OCI-LY7 (cell line): ENCODE measurements at regions not wholly inside any gene's neighbourhood (a gene's known extent, or its start where the extent isn't known, plus 50 kb on each side); places are given as distances from the start of the nearest gene placed in this dataset.

Experiments used
- BruUV-seq: library from RNA; stranded (reverse); fragments of 400-500 nt; replicated peaks from 2 replicates; lab custom pipeline; 2021; lab: Mats Ljungman, UMichigan
- CTCF ChIA-PET: fragments of 300-600 bp; sonication (Branson Sonifier 250); formaldehyde crosslinking; loops from one replicate; lab custom pipeline; 2022; ENCODE audit warnings: antibody characterized with exemption; ENCODE audit not compliant: unreplicated experiment; lab: Charles Lee
- POLR2A ChIA-PET: fragments of 300-600 bp; sonication (Branson Sonifier 250); formaldehyde crosslinking; loops from one replicate; lab custom pipeline; 2022; ENCODE audit warnings: antibody characterized with exemption; lab: Charles Lee
- DNase-seq: peaks from one replicate; pipeline ENCODE4 v3.0.0-alpha.2; 2015; ENCODE audit warnings: low spot score
- H2AFZ ChIP-seq: fragments of 200-600 bp; sonication (generic), shearing (Covaris generic); 2 replicates; pipeline ENCODE4 v1.6.1; 2014; ENCODE audit warnings: mild to moderate bottlenecking, antibody characterized with exemption, low read length, moderate library complexity
- H3K27ac ChIP-seq: fragments of 200-600 bp; sonication (generic); 2 replicates; pipeline ENCODE4 v1.5.1; 2014; ENCODE audit warnings: mixed run types, low read depth, mild to moderate bottlenecking, moderate library complexity, low read length, inconsistent platforms; ENCODE audit not compliant: poor library complexity, severe bottlenecking
- H3K36me3 ChIP-seq: fragments of 200-600 bp; sonication (generic); 2 replicates; pipeline ENCODE4 v1.6.1; 2014; ENCODE audit warnings: mild to moderate bottlenecking, antibody characterized with exemption, low read length, moderate library complexity, mixed read lengths; ENCODE audit not compliant: insufficient read depth
- H3K4me1 ChIP-seq: fragments of 200-600 bp; sonication (generic); 2 replicates; pipeline ENCODE4 v1.5.1; 2014; ENCODE audit warnings: mild to moderate bottlenecking, low read length; ENCODE audit not compliant: insufficient read depth, poor library complexity, severe bottlenecking
- H3K4me2 ChIP-seq: fragments of 200-600 bp; sonication (generic); 2 replicates; pipeline ENCODE4 v1.6.1; 2014; ENCODE audit warnings: mild to moderate bottlenecking, low read length
- H3K4me3 ChIP-seq: fragments of 200-600 bp; sonication (generic); 2 replicates; pipeline ENCODE4 v1.5.1; 2014; ENCODE audit warnings: mild to moderate bottlenecking, low read depth, low read length; ENCODE audit not compliant: poor library complexity, severe bottlenecking
- H3K79me2 ChIP-seq: fragments of 200-600 bp; sonication (generic); 2 replicates; pipeline ENCODE4 v1.6.1; 2016; ENCODE audit warnings: low read depth, mild to moderate bottlenecking, low read length, moderate library complexity, mixed read lengths; ENCODE audit not compliant: insufficient read depth
- H3K9me2 ChIP-seq: fragments of 200-600 bp; sonication (generic); 2 replicates; pipeline ENCODE4 v1.6.1; 2016; ENCODE audit warnings: mild to moderate bottlenecking, low read length, mixed read lengths; ENCODE audit not compliant: insufficient read depth
- H3K9me3 ChIP-seq: fragments of 200-600 bp; sonication (generic); 2 replicates; pipeline ENCODE4 v1.6.1; 2014; ENCODE audit warnings: mild to moderate bottlenecking, mixed run types, low read length, mixed read lengths
- H4K20me1 ChIP-seq: fragments of 200-600 bp; sonication (generic); 2 replicates; pipeline ENCODE4 v1.6.1; 2014; ENCODE audit warnings: mild to moderate bottlenecking, antibody characterized with exemption, low read length, moderate library complexity, mixed read lengths; ENCODE audit not compliant: insufficient read depth
- EZH2phosphoT487 ChIP-seq: fragments of 200-600 bp; sonication (generic); IDR thresholded peaks from 2 replicates; pipeline ENCODE4 v1.6.1; 2018; ENCODE audit warnings: low read depth, borderline replicate concordance, mild to moderate bottlenecking, mixed run types, antibody characterized with exemption, low read length, moderate library complexity, mixed read lengths
- intact Hi-C: fragments of 100-400 bp; cut with micrococcal nuclease; formaldehyde crosslinking; loops from one replicate; pipeline ENCODE4 v1.10.0; 2022; ENCODE audit not compliant: unreplicated experiment
- TF ChIP-seq, protein P1 (sequence below): fragments of 200-600 bp; sonication (generic); conservative IDR thresholded peaks from 2 replicates; pipeline ENCODE4 v1.5.1; 2014; ENCODE audit warnings: mild to moderate bottlenecking, antibody characterized with exemption, low read length, moderate library complexity, mixed read lengths

DNA sequence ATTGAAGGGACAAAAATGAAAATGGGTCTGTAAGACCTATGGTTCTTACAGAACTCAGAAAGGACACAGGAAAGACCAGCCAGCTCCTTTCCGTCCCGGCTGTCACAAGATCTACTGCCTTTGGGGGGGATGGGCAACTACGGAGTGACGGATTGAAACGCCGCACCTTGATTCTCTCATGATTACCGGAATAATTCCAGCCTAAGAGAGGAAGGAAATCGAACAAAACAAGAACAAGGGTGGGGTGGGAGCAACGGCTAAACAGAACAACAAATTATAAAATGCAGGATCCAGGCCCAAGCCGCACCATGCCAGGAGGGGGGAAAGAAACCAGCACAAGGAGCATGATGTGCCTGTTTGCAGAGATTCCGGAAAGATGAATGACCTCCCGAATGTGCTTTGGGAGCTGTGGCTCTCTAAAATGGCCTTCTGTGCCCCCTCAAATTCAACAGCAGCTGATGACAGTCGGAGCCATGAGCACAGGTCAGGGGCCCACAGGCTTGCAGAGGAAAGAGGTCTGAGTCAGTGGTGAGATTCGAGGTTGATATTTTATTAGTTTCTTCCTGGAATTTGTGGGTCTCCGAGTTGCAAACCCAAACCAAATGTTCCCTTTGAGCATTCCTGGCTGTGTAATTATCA is 72.1 kb downstream of the SPRING1 start:
- Histone ChIP-seq H3K9me3 (no peaks in the 10 kb centered on the region), H4K20me1 (no peaks in the 10 kb centered on the region), H3K4me1 (no peaks in the 10 kb centered on the region), H3K9me2 (no peaks in the 10 kb centered on the region), H3K4me3 (no peak overlapping the region), H3K79me2 (no peaks in the 10 kb centered on the region), H3K27ac (no peak overlapping the region), H3K4me2 (no peak overlapping the region), H2AFZ (no peak overlapping the region), H3K36me3 (no peaks in the 10 kb centered on the region)
- BruUV-seq: no TSS peak
- intact Hi-C loops: no loop called here
- POLR2A ChIA-PET: interaction anchor here (0.6 kb wide), 1 partner anchor 25 kb away, joined by 3 read pairs; no protein-coding TSS in a partner anchor
- CTCF ChIA-PET: no interaction called here
- TF ChIP-seq, protein P1, sequence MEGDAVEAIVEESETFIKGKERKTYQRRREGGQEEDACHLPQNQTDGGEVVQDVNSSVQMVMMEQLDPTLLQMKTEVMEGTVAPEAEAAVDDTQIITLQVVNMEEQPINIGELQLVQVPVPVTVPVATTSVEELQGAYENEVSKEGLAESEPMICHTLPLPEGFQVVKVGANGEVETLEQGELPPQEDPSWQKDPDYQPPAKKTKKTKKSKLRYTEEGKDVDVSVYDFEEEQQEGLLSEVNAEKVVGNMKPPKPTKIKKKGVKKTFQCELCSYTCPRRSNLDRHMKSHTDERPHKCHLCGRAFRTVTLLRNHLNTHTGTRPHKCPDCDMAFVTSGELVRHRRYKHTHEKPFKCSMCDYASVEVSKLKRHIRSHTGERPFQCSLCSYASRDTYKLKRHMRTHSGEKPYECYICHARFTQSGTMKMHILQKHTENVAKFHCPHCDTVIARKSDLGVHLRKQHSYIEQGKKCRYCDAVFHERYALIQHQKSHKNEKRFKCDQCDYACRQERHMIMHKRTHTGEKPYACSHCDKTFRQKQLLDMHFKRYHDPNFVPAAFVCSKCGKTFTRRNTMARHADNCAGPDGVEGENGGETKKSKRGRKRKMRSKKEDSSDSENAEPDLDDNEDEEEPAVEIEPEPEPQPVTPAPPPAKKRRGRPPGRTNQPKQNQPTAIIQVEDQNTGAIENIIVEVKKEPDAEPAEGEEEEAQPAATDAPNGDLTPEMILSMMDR: no peak
- TF ChIP-seq EZH2phosphoT487: no peak
- no peak for DNase-seq

DNA sequence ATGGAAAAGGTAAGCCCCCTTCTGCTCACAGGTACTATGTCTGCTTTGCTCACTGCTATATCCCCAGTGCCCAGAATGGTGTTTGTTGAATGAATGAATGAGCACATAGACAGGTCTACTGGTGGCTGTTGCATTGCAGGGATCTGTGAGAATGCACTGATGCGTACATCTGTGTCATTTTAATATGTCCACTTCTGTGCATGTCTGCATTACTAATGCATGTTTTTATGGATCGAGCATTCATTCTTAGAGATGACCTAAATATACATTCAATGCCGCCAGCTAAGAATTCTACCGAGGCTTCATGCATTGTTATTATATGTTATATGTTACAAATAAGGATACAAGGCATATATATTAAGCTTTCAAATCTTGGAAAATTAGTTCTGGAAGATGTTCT is 73.8 kb downstream of the SPRING1 start:
- ChIA-PET CTCF (no interaction called here), POLR2A (no interaction called here)
- Histone ChIP-seq H3K4me2 (no peak overlapping the region), H3K36me3 (no peaks in the 10 kb centered on the region), H4K20me1 (no peaks in the 10 kb centered on the region), H3K79me2 (no peaks in the 10 kb centered on the region), H3K9me2 (no peaks in the 10 kb centered on the region), H3K9me3 (no peaks in the 10 kb centered on the region), H3K27ac (no peak overlapping the region), H3K4me3 (no peak overlapping the region), H3K4me1 (no peaks in the 10 kb centered on the region), H2AFZ (no peak overlapping the region)
- intact Hi-C loops: no loop called here
- no TSS peak for BruUV-seq
- TF ChIP-seq, protein P1: no peak
- no peak for TF ChIP-seq EZH2phosphoT487
- DNase-seq: no peak

DNA sequence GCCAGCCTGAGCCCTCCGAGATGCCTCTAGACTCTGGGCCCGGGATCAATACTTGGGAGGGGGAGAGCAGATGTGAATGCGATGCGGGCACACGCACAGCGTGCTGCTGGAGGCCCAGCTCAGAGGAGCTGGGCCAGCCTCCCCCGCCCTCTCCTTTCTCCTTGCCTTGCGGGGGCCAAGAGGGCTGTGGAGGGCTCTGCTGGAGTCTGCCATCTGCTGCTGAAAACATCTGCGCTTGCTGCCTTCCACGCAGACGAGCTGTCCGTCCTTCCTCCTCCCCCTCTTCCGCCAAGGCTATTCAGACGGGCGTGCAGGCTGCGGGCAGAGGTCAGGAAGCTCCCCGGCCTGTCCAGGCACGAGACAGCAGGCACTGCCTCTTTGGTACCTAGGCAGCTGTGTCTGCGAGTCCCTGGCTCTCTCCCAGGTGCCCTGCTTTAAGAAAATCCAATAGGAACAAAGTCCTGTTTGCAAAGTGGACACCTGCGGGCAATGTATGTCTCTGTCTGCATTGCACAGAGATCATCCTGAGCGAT is 75.2 kb downstream of the SPRING1 start:
- CTCF ChIA-PET: no interaction called here

More for the DNA sequence above, 75.2 kb downstream of the SPRING1 start:
- no TSS peak for BruUV-seq
- Histone ChIP-seq H3K4me2 (no peak overlapping the region), H4K20me1 (no peaks in the 10 kb centered on the region), H3K79me2 (no peaks in the 10 kb centered on the region), H3K4me1 (no peaks in the 10 kb centered on the region), H3K36me3 (no peaks in the 10 kb centered on the region), H3K4me3 (no peak overlapping the region), H2AFZ (no peak overlapping the region), H3K27ac (no peak overlapping the region), H3K9me2 (no peaks in the 10 kb centered on the region), H3K9me3 (no peaks in the 10 kb centered on the region)
- POLR2A ChIA-PET: no interaction called here
- no peak for DNase-seq
- intact Hi-C loops: no loop called here
- TF ChIP-seq, protein P1: no peak
- TF ChIP-seq EZH2phosphoT487: no peak
